Loucy (cell line): ENCODE measurements at regions not wholly inside any gene's neighbourhood (a gene's known extent, or its start where the extent isn't known, plus 50 kb on each side); places are given as distances from the start of the nearest gene placed in this dataset.

ENCODE experiments used
- CTCF ChIP-seq: fragments of 200-600 bp; sonication (generic); conservative IDR thresholded peaks from 2 replicates; pipeline ENCODE4 v1.5.1; 2014; ENCODE audit warnings: mild to moderate bottlenecking, antibody characterized with exemption, low read length
- EZH2phosphoT487 ChIP-seq: fragments of 200-600 bp; IDR thresholded peaks from 2 replicates; pipeline ENCODE4 v1.6.1; 2018; ENCODE audit warnings: antibody characterized with exemption, mild to moderate bottlenecking, moderate library complexity, borderline replicate concordance

GRCh38 chr6:103085801-103086200 lies 1692.3 kb downstream of the GRIK2 start:
- TF ChIP-seq CTCF = no peak
- no peak for TF ChIP-seq EZH2phosphoT487
